CMK (cell line): ENCODE measurements at regions not wholly inside any gene's neighbourhood (a gene's known extent, or its start where the extent isn't known, plus 50 kb on each side); places are given as distances from the start of the nearest gene placed in this dataset.

Experiments used
- DNase-seq: peaks from one replicate; pipeline ENCODE4 v3.0.0-alpha.2; 2010; ENCODE audit warnings: low read depth

GRCh38 chr11:88231894-88232482 is 56.7 kb upstream of the RAB38 start:
- DNase-seq: peak; percentile 11

DNA sequence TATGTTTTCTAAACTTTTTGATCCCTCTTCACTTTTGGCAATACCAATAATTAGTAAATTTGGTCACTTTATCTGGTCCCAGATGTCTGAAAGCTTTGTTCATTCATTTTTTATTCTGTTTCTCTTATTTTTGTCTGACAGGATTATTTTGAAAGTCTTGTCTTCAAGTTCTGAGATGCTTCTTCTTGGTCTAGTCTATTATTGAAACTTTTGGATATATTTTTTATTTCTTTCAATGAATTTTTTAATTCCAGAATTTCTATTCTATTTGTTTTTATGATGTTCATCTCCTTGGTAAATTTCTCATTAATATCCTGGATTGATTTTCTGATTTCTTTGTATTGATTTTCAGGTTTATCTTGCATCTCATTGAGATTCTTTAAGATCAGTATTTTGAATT is 54.1 kb upstream of the RAB38 start:
- DNase-seq: no peak
